GM12892 (cell line): ENCODE measurements at regions not wholly inside any gene's neighbourhood (a gene's known extent, or its start where the extent isn't known, plus 50 kb on each side); places are given as distances from the start of the nearest gene placed in this dataset.
"Not testable (repeated sequence)": the region's sequence is repeated elsewhere in the genome, so short reads cannot be mapped to it uniquely, and the experiment has no call there.

Experiments used
- DNase-seq: peaks from one replicate; pipeline ENCODE4 v3.0.0; 2011; ENCODE audit not compliant: insufficient read length
- FAIRE-seq: peaks from 2 replicates; lab custom pipeline; 2011; peaks lifted over from hg19 to GRCh38; lab: Jason Lieb, UNC
- POLR2A ChIP-seq: IDR thresholded peaks from 2 replicates; pipeline ENCODE4 v1.6.1; 2011; ENCODE audit warnings: low read depth, low read length, control low read depth
- POLR2AphosphoS5 ChIP-seq: IDR thresholded peaks from 2 replicates; pipeline ENCODE4 v1.6.1; 2011; ENCODE audit warnings: low read depth, low read length, control low read depth
- TAF1 ChIP-seq: IDR thresholded peaks from 2 replicates; pipeline ENCODE4 v1.6.1; 2011; ENCODE audit warnings: low read depth, mild to moderate bottlenecking, control low read depth, low read length, borderline replicate concordance

DNA sequence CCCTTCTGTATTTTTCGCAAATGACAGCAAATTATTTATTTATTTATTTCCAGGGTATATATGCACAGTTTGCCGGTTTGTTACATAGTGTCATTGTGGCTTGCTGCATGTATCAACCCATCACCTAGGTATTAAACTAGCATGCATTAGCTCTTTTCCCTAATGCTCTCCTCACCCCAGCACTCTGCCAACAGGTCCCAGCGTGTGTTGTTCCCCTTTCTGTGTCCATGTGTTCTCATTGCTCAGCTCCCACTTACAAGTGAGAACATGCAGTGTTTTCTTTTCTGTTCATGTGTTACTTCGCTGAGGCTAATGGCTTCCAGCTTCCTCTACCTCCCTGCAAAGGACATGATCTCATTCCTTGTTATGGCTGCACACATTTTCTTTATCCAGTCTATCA lies 592.3 kb downstream of the TRIB2 start:
- DNase-seq (no peak), FAIRE-seq (no peak)
- TF ChIP-seq POLR2AphosphoS5: no peak
- no peak for TF ChIP-seq POLR2A
- no peak for TF ChIP-seq TAF1

GRCh38 chr2:13332060-13332459 lies 615.3 kb downstream of the TRIB2 start:
- FAIRE-seq (no peak), DNase-seq (no peak)
- TF ChIP-seq POLR2AphosphoS5: no peak
- TF ChIP-seq TAF1: no peak
- TF ChIP-seq POLR2A: no peak

- not testable (repeated sequence) for DNase-seq, FAIRE-seq
Measured at GRCh38 chr2:13334071-13334470, 617.3 kb downstream of the TRIB2 start.

GRCh38 chr2:13334545-13334944 lies 617.8 kb downstream of the TRIB2 start:
- TF ChIP-seq TAF1: no peak
- TF ChIP-seq POLR2AphosphoS5: no peak
- no peak for TF ChIP-seq POLR2A
- DNase-seq: no peak

DNA sequence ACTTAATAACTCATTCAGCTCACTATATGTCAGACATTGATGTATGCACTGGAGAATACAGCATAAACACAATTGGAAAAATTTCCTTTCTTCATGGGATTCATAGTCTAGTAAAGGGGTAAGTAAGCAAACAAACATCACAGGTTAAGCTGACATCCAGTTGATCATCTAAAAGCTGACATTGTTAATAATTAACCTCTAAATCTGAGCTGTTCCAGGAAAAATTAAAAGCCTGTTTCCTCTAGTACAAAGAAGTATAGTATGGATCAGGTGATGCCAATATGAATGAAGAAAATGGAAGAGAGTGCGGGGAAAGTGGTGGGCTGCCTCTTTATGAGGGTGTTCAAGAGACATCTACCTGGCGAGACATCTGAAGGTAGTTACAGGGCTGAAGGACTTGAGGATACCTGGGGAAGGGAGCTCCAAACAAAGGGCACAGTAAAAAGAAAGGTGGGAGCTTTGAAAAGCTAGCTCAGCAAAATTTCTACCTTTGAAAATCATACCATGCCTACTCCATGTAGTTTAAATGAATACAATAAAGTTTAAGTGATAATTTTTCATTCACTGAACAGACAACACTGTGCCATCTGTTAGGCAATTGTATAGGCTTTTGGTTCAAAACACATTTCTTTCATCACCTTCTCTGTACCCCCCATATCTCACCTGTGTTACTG lies 619.3 kb downstream of the TRIB2 start:
- no peak for TF ChIP-seq POLR2A
- no peak for FAIRE-seq
- no peak for DNase-seq

More at GRCh38 chr2:13334545-13334944, 617.8 kb downstream of the TRIB2 start:
- FAIRE-seq: no peak

DNA sequence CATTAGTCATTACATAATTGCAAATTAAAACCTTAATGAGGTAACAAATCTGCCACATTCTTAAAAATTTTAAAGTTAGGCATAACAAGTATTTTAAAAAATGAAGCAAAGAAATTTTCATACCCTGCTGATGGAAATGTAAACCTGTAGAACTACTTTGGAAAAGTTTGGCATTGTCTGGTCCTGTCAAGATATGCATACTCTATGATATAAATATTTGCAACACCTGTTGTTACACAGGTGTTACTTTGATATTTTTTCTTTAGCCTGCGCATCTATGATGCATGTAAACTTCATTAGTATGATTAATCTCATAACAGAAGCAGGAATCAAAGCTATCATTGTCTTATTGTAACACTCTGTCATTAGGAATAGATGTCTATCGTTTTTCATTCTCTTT lies 634.3 kb downstream of the TRIB2 start:
- no peak for TF ChIP-seq POLR2A
- TF ChIP-seq TAF1: no peak
- no peak for TF ChIP-seq POLR2AphosphoS5
- FAIRE-seq: no peak

GRCh38 chr2:13353083-13353482 lies 636.3 kb downstream of the TRIB2 start:
- DNase-seq (no peak), FAIRE-seq (no peak)
- TF ChIP-seq POLR2A (no peak), POLR2AphosphoS5 (no peak), TAF1 (no peak)

More for the DNA sequence above, 634.3 kb downstream of the TRIB2 start:
- no peak for DNase-seq

- FAIRE-seq: no peak
- DNase-seq: no peak
- no peak for TF ChIP-seq POLR2AphosphoS5
- no peak for TF ChIP-seq TAF1
- TF ChIP-seq POLR2A: no peak
Measured at GRCh38 chr2:13354031-13354430, 637.3 kb downstream of the TRIB2 start.

DNA sequence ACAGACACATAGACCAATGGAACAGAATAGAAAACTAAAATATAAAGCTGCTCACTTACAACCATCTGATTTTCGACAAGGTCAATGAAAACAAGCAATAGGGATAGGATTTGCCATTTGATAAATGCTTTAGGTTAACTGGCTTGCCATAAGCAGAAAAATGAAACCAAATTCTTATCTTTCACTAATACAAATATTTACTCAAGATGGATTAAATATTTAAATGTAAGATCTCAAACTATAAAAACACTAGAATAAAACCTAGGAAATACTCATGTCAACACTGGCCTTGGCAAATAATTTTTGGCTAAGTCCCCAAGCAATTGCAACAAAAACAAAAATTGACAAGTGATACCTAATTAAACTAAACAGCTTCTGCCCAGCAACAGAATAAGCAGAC lies 665.2 kb downstream of the TRIB2 start:
- FAIRE-seq, DNase-seq: not testable (repeated sequence)

- not testable (repeated sequence) for FAIRE-seq, DNase-seq
Measured at GRCh38 chr2:13389172-13389571, 672.4 kb downstream of the TRIB2 start.

GRCh38 chr2:13390676-13391075 lies 673.9 kb downstream of the TRIB2 start:
- no peak for TF ChIP-seq POLR2AphosphoS5
- no peak for TF ChIP-seq TAF1
- no peak for TF ChIP-seq POLR2A
- no peak for FAIRE-seq
- DNase-seq: no peak

DNA sequence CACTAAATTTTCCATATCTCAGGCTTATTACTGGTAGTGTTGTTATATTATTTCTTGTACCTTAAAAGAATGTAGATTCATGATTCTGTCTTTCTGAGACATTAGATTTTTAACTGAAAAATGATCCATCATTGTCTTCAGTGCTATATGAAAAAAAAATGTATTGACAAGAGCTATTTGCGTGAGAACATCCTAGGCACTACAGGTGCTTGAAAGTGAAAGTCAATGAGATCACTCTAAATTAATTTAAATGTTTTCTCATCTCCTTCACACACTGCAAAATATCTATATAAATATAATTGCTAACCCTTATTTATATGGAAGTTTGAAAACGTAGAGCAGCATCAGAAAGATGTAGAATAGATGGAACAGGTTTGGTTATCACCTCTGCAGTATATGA lies 684.6 kb downstream of the TRIB2 start:
- DNase-seq (no peak), FAIRE-seq (no peak)
- TF ChIP-seq POLR2A (no peak), POLR2AphosphoS5 (no peak), TAF1 (no peak)

GRCh38 chr2:13413989-13414388 lies 697.3 kb downstream of the TRIB2 start:
- DNase-seq: no peak
- no peak for FAIRE-seq

More at GRCh38 chr2:13413989-13414388, 697.3 kb downstream of the TRIB2 start:
- TF ChIP-seq POLR2A (no peak), POLR2AphosphoS5 (no peak), TAF1 (no peak)
